IgD-negative memory B cell (primary cell): ENCODE measurements at regions not wholly inside any gene's neighbourhood (a gene's known extent, or its start where the extent isn't known, plus 50 kb on each side); places are given as distances from the start of the nearest gene placed in this dataset.

ENCODE experiments used
- H3K27ac Mint-ChIP-seq, 3 donors: one replicate each; pipeline ENCODE4 v1.8.0; 2020 to 2022; ENCODE audit warnings: mild to moderate bottlenecking in 3 of 3, mixed read lengths in 3 of 3, moderate library complexity in 1 of 3
- H3K27me3 Mint-ChIP-seq: one replicate; pipeline ENCODE4 v1.8.0; 2021; ENCODE audit warnings: mixed read lengths
- H3K36me3 Mint-ChIP-seq: one replicate; pipeline ENCODE4 v1.8.0; 2020; ENCODE audit warnings: mild to moderate bottlenecking, mixed read lengths
- H3K4me1 Mint-ChIP-seq, 3 donors: one replicate each; pipeline ENCODE4 v1.8.0; 2020 to 2022; ENCODE audit warnings: mixed read lengths in 3 of 3, mild to moderate bottlenecking in 1 of 3
- H3K4me3 Mint-ChIP-seq, 4 donors: one replicate each; pipeline ENCODE4 v1.8.0; 2020 to 2022; ENCODE audit warnings: mild to moderate bottlenecking in 4 of 4, mixed read lengths in 4 of 4, moderate library complexity in 3 of 4
- H3K9me3 Mint-ChIP-seq, 3 donors: one replicate each; pipeline ENCODE4 v1.8.0; 2020 to 2021; ENCODE audit warnings: mixed read lengths in 3 of 3, mild to moderate bottlenecking in 1 of 3

DNA sequence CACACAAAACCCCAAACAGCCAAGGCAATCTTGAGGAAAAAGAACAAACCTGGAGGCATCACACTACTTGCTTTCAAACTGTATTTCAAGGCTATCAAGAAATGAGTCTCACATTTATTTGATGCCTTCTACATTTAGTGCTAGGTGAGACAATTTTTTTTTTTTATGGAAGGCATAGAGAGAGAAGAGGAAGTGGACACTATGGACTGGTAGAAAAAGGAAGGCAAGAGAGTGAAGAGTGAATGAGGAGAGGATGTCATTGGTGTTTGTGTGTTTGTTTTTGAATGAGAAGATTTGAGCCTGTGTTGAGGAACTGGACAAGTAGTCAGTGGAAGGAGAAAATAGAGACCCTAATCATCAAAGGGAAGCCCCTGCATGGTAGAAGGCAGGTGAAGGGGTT, 182.0 kb upstream of the JAG1 start:
- Mint-ChIP-seq H3K4me3 (no peak overlapping the region), H3K9me3 (peaks cover 0 to 5% (median 4%) of the 10 kb centered on the region in 3 donors), H3K27me3 (no peaks in the 10 kb centered on the region), H3K36me3 (no peaks in the 10 kb centered on the region), H3K4me1 (peaks cover 0 to 2% (median 0%) of the 10 kb centered on the region in 3 donors), H3K27ac (no peak overlapping the region)

DNA sequence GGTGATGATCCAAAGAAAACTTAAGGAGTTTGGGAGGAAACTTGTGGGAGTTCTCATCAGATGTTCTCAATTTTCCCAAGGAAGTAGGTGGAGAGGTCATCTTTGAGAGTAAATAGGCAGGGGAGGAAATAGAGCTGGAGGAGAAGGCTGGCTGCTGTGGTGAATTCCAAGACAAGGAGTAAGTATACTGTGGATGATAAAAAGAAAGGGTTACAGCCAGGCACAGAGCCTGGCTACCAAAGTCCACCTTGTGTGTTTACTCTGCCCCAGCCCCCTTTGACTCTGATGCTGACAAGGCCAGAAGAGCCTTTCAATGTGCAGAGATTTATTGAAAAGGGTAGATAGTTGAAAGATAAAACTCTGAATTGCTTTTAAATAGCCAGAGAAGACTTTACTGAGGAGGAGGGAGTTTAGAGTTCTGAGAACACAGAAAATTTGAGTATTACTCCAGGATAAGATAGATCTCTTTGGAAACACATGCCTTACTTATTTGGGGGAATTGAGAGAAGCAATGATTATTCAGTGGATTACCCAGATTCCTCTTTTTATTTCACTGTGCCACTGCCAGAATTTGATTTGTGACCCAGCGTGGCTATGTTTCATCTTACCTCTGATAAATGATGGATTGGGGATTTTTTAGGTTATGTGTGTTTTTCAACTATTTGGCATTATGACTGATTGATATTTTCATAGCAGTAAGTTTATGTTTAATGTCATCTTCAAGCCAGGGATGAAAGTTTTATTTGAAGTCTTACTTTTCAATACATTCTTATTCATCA, 182.6 kb upstream of the JAG1 start:
- peaks cover 0 to 5% (median 2%) of the 10 kb centered on the region in 3 donors for H3K9me3 Mint-ChIP-seq
- H3K4me3 Mint-ChIP-seq = no peak overlapping the region
- H3K4me1 Mint-ChIP-seq = no peaks in the 10 kb centered on the region
- no peaks in the 10 kb centered on the region for H3K27me3 Mint-ChIP-seq
- no peaks in the 10 kb centered on the region for H3K36me3 Mint-ChIP-seq
- no peak overlapping the region for H3K27ac Mint-ChIP-seq

- H3K36me3 Mint-ChIP-seq = no peaks in the 10 kb centered on the region
- no peaks in the 10 kb centered on the region for H3K27me3 Mint-ChIP-seq
- H3K4me1 Mint-ChIP-seq = no peaks in the 10 kb centered on the region
- peaks cover 0 to 5% (median 2%) of the 10 kb centered on the region in 3 donors for H3K9me3 Mint-ChIP-seq
- H3K27ac Mint-ChIP-seq = no peak overlapping the region
- H3K4me3 Mint-ChIP-seq = no peak overlapping the region
Measured at GRCh38 chr20:10857352-10858070, 183.7 kb upstream of the JAG1 start.

- H3K4me3 Mint-ChIP-seq = no peak overlapping the region
- no peaks in the 10 kb centered on the region for H3K27me3 Mint-ChIP-seq
- no peaks in the 10 kb centered on the region for H3K36me3 Mint-ChIP-seq
- no peaks in the 10 kb centered on the region for H3K4me1 Mint-ChIP-seq
- peaks cover 0 to 3% (median 0%) of the 10 kb centered on the region in 3 donors for H3K9me3 Mint-ChIP-seq
- no peak overlapping the region for H3K27ac Mint-ChIP-seq
Measured at GRCh38 chr20:10861090-10861489, 187.3 kb upstream of the JAG1 start.

DNA sequence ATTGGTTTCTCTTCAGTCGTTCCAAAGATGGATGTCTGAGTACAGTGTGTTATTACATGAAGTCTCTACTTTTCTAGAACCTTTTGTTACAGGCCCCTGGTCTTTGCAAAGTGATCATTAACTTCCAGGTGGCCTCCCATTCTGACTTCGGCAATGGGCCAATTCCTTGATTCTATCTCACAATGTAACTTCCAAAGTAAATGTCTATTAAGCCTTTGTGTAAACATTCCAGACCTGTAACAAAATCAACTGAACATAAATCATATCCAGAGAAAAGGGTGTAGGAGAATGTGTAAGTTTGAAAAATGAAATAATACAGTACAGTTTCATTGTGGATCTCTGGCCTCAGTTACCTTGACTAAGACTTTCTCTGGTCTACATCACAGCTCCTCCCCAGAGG, 187.8 kb upstream of the JAG1 start:
- Mint-ChIP-seq H3K27ac (no peak overlapping the region), H3K27me3 (no peaks in the 10 kb centered on the region), H3K9me3 (peaks cover 0 to 3% (median 0%) of the 10 kb centered on the region in 3 donors), H3K4me3 (no peak overlapping the region), H3K36me3 (no peaks in the 10 kb centered on the region), H3K4me1 (no peaks in the 10 kb centered on the region)

DNA sequence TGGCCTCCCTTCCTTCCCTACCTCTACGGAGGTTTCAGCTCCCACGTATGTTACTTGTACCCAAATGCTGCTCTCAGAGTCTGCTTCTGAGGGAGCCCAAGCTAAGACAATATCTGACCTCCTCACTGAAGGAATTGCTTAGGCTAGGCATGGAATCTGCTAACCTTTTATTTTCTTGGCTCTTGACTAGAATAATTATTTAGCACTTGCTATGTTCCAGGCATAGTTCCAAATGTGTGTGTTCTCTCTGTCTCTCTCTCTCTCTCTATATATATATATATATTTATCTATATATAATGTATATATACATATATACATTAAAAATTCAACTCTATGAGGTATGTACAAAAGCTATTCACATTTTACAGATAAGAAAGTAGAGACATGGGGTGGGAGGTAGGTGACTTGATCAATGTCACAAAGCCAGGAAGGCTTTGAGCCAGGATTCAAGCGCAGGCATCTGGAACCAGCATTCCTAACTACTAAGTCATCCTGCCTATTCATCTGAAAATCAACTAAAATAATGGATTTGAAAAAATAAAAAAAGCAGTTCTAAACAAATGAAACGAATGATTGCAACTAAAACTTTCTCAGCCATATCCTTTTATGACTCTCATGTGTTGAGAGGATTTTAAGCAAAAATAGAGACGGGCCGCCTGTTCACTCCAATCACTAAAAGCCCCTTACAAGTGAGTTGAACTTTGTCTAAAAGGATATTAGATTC, 189.7 kb upstream of the JAG1 start:
- Mint-ChIP-seq H3K9me3 (peaks cover 0 to 3% (median 0%) of the 10 kb centered on the region in 3 donors), H3K4me1 (no peaks in the 10 kb centered on the region), H3K4me3 (no peak overlapping the region), H3K27me3 (no peaks in the 10 kb centered on the region), H3K27ac (no peak overlapping the region), H3K36me3 (no peaks in the 10 kb centered on the region)

DNA sequence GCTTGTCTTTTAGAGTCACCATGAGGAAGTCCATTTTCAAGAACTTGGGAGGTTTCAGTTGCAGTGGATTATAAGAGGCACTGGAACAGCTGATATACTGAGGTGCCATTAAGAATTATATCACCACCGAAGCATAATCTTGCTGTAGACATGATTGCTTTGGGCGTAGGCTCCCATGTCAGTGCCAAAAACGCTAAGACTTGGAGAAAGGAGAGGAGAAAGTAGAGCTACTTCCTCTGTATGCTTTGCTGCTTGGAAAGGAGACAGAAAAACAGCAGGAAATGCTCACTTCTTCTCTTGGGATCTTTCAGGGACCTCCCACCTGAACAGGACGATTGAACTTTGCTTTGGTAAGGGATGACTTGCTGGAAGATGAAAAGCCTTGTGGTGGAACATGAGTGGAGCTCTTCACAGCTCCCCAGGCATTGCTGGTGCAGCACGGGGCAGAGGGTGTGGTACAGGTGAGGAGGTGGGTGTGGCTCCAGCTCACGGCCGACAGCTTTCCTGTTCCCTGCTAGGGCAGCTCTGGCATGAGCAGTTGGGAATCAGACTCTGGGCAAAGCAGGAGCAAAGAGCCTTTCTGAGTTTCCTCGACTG, 190.4 kb upstream of the JAG1 start:
- peaks cover 0 to 3% (median under 1%) of the 10 kb centered on the region in 3 donors for H3K9me3 Mint-ChIP-seq
- no peaks in the 10 kb centered on the region for H3K36me3 Mint-ChIP-seq
- no peak overlapping the region for H3K4me3 Mint-ChIP-seq
- H3K27ac Mint-ChIP-seq = no peak overlapping the region
- no peaks in the 10 kb centered on the region for H3K27me3 Mint-ChIP-seq
- H3K4me1 Mint-ChIP-seq = no peaks in the 10 kb centered on the region

DNA sequence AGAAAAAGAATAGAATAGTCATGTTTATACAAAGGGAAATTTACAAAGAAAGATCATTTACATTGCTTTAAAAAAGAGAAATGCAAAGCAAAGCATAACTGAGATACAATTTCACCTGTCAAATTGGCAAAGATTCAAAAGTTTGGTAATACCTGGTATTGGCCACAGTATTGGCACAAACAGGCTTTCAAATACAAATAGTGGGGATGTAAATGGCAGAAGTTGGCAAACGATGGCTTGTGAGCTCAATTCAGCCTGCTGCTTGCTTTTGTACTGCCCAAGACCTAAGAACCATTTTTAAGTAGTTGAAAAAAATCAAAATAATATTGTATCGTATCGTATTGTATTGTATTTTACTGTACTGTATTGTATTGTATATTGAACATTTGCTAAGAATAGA, 194.5 kb upstream of the JAG1 start:
- Mint-ChIP-seq H3K4me3 (no peak overlapping the region), H3K27ac (no peak overlapping the region), H3K4me1 (no peaks in the 10 kb centered on the region), H3K36me3 (no peaks in the 10 kb centered on the region), H3K27me3 (no peaks in the 10 kb centered on the region), H3K9me3 (peaks cover 0 to 3% (median 0%) of the 10 kb centered on the region in 3 donors)

GRCh38 chr20:10873026-10873425, 199.2 kb upstream of the JAG1 start:
- Mint-ChIP-seq H3K9me3 (peaks cover 0 to 14% (median under 1%) of the 10 kb centered on the region in 3 donors), H3K36me3 (no peaks in the 10 kb centered on the region), H3K27me3 (no peaks in the 10 kb centered on the region), H3K27ac (no peak overlapping the region), H3K4me1 (no peaks in the 10 kb centered on the region), H3K4me3 (no peak overlapping the region)

GRCh38 chr20:10875653-10876052, 201.9 kb upstream of the JAG1 start:
- Mint-ChIP-seq H3K9me3 (peaks cover 0 to 17% (median 2%) of the 10 kb centered on the region in 3 donors), H3K27ac (no peak overlapping the region), H3K4me3 (no peak overlapping the region), H3K36me3 (no peaks in the 10 kb centered on the region), H3K27me3 (no peaks in the 10 kb centered on the region), H3K4me1 (no peaks in the 10 kb centered on the region)

DNA sequence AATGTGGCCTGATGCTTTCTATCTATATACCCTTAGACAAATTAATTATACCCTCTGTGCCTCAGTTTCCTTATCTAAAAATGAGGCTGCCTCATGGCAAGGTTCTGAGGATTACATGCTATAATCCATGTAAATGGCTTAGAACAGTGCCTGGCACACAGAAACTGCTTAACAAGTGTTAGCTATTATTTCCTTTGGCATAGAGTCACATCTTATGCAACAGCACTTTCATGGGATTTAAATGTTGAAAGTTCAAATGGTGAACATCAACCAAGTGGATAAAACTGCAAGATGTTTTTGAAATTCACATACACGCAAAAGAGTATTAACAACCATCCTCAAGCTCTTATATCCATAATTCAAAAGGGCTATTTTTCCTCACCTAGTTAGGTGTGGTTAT, 202.8 kb upstream of the JAG1 start:
- Mint-ChIP-seq H3K9me3 (peaks cover 0 to 17% (median 2%) of the 10 kb centered on the region in 3 donors), H3K36me3 (no peaks in the 10 kb centered on the region), H3K27me3 (no peaks in the 10 kb centered on the region), H3K27ac (no peak overlapping the region), H3K4me1 (no peaks in the 10 kb centered on the region), H3K4me3 (no peak overlapping the region)

- H3K4me1 Mint-ChIP-seq = no peaks in the 10 kb centered on the region
- no peak overlapping the region for H3K4me3 Mint-ChIP-seq
- no peaks in the 10 kb centered on the region for H3K27me3 Mint-ChIP-seq
- H3K36me3 Mint-ChIP-seq = no peaks in the 10 kb centered on the region
- H3K27ac Mint-ChIP-seq = no peak overlapping the region
- peaks cover 0 to 17% (median 2%) of the 10 kb centered on the region in 3 donors for H3K9me3 Mint-ChIP-seq
Measured at GRCh38 chr20:10877342-10877741, 203.5 kb upstream of the JAG1 start.

GRCh38 chr20:10883166-10883565, 209.4 kb upstream of the JAG1 start:
- Mint-ChIP-seq H3K4me1 (no peaks in the 10 kb centered on the region), H3K9me3 (peaks cover 4 to 11% (median 9%) of the 10 kb centered on the region in 3 donors), H3K4me3 (no peak overlapping the region), H3K27ac (no peak overlapping the region), H3K36me3 (no peaks in the 10 kb centered on the region), H3K27me3 (no peaks in the 10 kb centered on the region)

DNA sequence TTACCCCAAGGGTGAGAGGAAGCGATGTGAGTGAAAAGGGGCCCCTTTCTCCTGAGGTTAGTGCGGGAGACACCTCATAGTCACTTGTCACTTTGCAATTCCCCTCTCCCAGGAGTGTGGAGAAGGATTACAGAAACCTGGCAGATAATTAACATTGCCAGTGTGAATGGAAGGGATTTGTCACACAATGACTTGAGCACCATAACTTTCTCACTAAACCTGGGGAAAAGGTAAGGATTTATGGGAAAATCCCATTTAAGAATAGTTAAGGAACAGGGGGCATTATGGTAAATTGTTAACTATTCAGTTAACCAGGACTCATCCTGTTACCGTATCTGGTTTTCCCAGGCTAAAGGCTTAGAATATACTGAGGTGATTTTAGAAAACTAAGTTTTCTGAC, 219.5 kb upstream of the JAG1 start:
- Mint-ChIP-seq H3K27me3 (no peaks in the 10 kb centered on the region), H3K27ac (no peak overlapping the region), H3K4me1 (no peaks in the 10 kb centered on the region), H3K9me3 (peaks cover 2 to 19% (median 5%) of the 10 kb centered on the region in 3 donors), H3K4me3 (no peak overlapping the region), H3K36me3 (no peaks in the 10 kb centered on the region)

GRCh38 chr20:10897336-10897735, 223.5 kb upstream of the JAG1 start:
- H3K36me3 Mint-ChIP-seq = no peaks in the 10 kb centered on the region
- peaks cover 0 to 24% (median 5%) of the 10 kb centered on the region in 3 donors for H3K9me3 Mint-ChIP-seq
- no peaks in the 10 kb centered on the region for H3K4me1 Mint-ChIP-seq
- no peak overlapping the region for H3K27ac Mint-ChIP-seq
- no peaks in the 10 kb centered on the region for H3K27me3 Mint-ChIP-seq
- H3K4me3 Mint-ChIP-seq = no peak overlapping the region
